A673 (cell line): ENCODE measurements at regions not wholly inside any gene's neighbourhood (a gene's known extent, or its start where the extent isn't known, plus 50 kb on each side); places are given as distances from the start of the nearest gene placed in this dataset.

Experiments used
- BruUV-seq: library from RNA; stranded (reverse); fragments of 400-500 nt; replicated peaks from 2 replicates; lab custom pipeline; 2021; lab: Mats Ljungman, UMichigan
- CTCF ChIA-PET: fragments of 300-600 bp; sonication (Branson Sonifier 250); formaldehyde crosslinking; loops from one replicate; lab custom pipeline; 2022; ENCODE audit warnings: antibody characterized with exemption; lab: Charles Lee
- POLR2A ChIA-PET: fragments of 300-600 bp; sonication (Branson Sonifier 250); formaldehyde crosslinking; loops from one replicate; lab custom pipeline; 2022; ENCODE audit warnings: antibody characterized with exemption; ENCODE audit not compliant: low non-redundant PET; lab: Charles Lee
- DNase-seq: peaks from one replicate; pipeline ENCODE4 v3.0.0-alpha.2; 2015; ENCODE audit warnings: low spot score
- H3K27ac ChIP-seq: fragments of 200-600 bp; sonication (generic); 2 replicates; pipeline ENCODE4 v1.5.1; 2016; ENCODE audit warnings: mixed run types, low read depth, mild to moderate bottlenecking, mixed read lengths, antibody characterized with exemption, low read length; ENCODE audit not compliant: poor library complexity, severe bottlenecking
- H3K27me3 ChIP-seq: fragments of 200-600 bp; sonication (generic); replicated peaks from 2 replicates; pipeline ENCODE4 v1.6.1; 2017; ENCODE audit warnings: mixed run types, low read depth, mild to moderate bottlenecking, mixed read lengths, antibody characterized with exemption, low read length; ENCODE audit not compliant: insufficient read depth, poor library complexity
- H3K36me3 ChIP-seq: fragments of 200-600 bp; sonication (generic); 2 replicates; pipeline ENCODE4 v1.6.1; 2016; ENCODE audit warnings: mixed run types, mild to moderate bottlenecking, mixed read lengths, antibody characterized with exemption, low read length; ENCODE audit not compliant: insufficient read depth, poor library complexity, severe bottlenecking
- H3K4me1 ChIP-seq: fragments of 200-600 bp; sonication (generic); 2 replicates; pipeline ENCODE4 v1.6.1; 2017; ENCODE audit warnings: mixed run types, mild to moderate bottlenecking, mixed read lengths, antibody characterized with exemption, low read length; ENCODE audit not compliant: insufficient read depth, poor library complexity, severe bottlenecking
- H3K4me3 ChIP-seq: fragments of 200-600 bp; sonication (generic); 2 replicates; pipeline ENCODE4 v1.5.1; 2016; ENCODE audit warnings: low read depth, mixed run types, mild to moderate bottlenecking, mixed read lengths, low read length; ENCODE audit not compliant: poor library complexity, severe bottlenecking
- H3K9me3 ChIP-seq: fragments of 200-600 bp; sonication (generic); 2 replicates; pipeline ENCODE4 v1.6.1; 2016; ENCODE audit warnings: mixed run types, low read depth, mild to moderate bottlenecking, mixed read lengths, antibody characterized with exemption, low read length; ENCODE audit not compliant: poor library complexity, severe bottlenecking
- EZH2 ChIP-seq: fragments of 200-600 bp; sonication (generic); IDR thresholded peaks from 2 replicates; pipeline ENCODE4 v1.6.1; 2017; ENCODE audit warnings: borderline replicate concordance, low read depth, mild to moderate bottlenecking, mixed read lengths, antibody characterized with exemption, low read length; ENCODE audit not compliant: poor library complexity, severe bottlenecking
- intact Hi-C: fragments of 100-400 bp; cut with micrococcal nuclease; formaldehyde crosslinking; loops from one replicate; pipeline ENCODE4 v1.10.0; 2022; ENCODE audit not compliant: unreplicated experiment
- TF ChIP-seq, protein P1 (sequence below): fragments of 300-800, 200-600 bp; sonication (generic); conservative IDR thresholded peaks from 2 replicates; pipeline ENCODE4 v1.5.1; 2017; ENCODE audit warnings: low read depth, mild to moderate bottlenecking, antibody characterized with exemption, low read length, moderate library complexity, mixed read lengths

- intact Hi-C loops = loop anchor here (10.0 kb wide), 1 partner anchor 1030 kb away; no protein-coding TSS in a partner anchor
- no peaks in the 10 kb centered on the region for H3K36me3 ChIP-seq
- no peaks in the 10 kb centered on the region for H3K27me3 ChIP-seq
- no peak overlapping the region for H3K27ac ChIP-seq
- H3K9me3 ChIP-seq = no peaks in the 10 kb centered on the region
- H3K4me3 ChIP-seq = no peak overlapping the region
- no peak for DNase-seq
- TF ChIP-seq, protein P1, sequence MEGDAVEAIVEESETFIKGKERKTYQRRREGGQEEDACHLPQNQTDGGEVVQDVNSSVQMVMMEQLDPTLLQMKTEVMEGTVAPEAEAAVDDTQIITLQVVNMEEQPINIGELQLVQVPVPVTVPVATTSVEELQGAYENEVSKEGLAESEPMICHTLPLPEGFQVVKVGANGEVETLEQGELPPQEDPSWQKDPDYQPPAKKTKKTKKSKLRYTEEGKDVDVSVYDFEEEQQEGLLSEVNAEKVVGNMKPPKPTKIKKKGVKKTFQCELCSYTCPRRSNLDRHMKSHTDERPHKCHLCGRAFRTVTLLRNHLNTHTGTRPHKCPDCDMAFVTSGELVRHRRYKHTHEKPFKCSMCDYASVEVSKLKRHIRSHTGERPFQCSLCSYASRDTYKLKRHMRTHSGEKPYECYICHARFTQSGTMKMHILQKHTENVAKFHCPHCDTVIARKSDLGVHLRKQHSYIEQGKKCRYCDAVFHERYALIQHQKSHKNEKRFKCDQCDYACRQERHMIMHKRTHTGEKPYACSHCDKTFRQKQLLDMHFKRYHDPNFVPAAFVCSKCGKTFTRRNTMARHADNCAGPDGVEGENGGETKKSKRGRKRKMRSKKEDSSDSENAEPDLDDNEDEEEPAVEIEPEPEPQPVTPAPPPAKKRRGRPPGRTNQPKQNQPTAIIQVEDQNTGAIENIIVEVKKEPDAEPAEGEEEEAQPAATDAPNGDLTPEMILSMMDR = no peak
- TF ChIP-seq EZH2 = no peak
- no TSS peak for BruUV-seq
- POLR2A ChIA-PET = no interaction called here
- no peaks in the 10 kb centered on the region for H3K4me1 ChIP-seq
- CTCF ChIA-PET = no interaction called here
Observed at GRCh38 chr12:17975239-17975638, 114.8 kb downstream of the RERGL start.

DNA sequence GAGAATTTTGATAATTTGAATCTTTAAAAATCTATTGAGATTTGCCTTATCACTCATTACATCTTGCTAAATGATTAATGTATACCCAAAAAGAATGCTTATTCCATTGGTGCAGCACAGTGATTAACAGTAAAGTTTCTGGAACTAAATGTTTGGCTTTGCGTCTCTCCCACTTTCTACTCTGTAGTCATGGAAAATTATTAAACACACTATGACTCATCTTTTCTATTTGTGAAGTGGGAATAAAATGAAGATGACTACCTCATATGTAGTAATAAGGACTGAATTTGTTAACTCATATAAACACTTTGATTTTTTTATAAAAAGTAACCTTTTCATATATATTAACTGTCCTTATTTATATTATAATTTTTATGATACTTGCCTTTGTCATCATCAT lies 118.1 kb downstream of the RERGL start:
- Histone ChIP-seq H3K4me3 (no peak overlapping the region), H3K4me1 (no peaks in the 10 kb centered on the region), H3K27me3 (no peaks in the 10 kb centered on the region), H3K9me3 (no peaks in the 10 kb centered on the region), H3K27ac (no peak overlapping the region), H3K36me3 (no peaks in the 10 kb centered on the region)
- CTCF ChIA-PET = no interaction called here
- DNase-seq = no peak
- no TSS peak for BruUV-seq
- POLR2A ChIA-PET = no interaction called here
- no peak for TF ChIP-seq EZH2
- TF ChIP-seq, protein P1 = no peak
- intact Hi-C loops = loop anchor here (5.0 to 10.0 kb wide), 2 partner anchors 1027 to 1245 kb away; no protein-coding TSS in a partner anchor

- Histone ChIP-seq H3K9me3 (no peaks in the 10 kb centered on the region), H3K4me3 (no peak overlapping the region), H3K27ac (no peak overlapping the region), H3K4me1 (no peaks in the 10 kb centered on the region), H3K27me3 (no peaks in the 10 kb centered on the region), H3K36me3 (no peaks in the 10 kb centered on the region)
- no TSS peak for BruUV-seq
- CTCF ChIA-PET = no interaction called here
- POLR2A ChIA-PET = interaction anchor here (0.7 to 0.8 kb wide), 2 partner anchors 436 to 1469 kb away, joined by 3 to 4 read pairs; no protein-coding TSS in a partner anchor
- no peak for TF ChIP-seq EZH2
- TF ChIP-seq, protein P1 = no peak
- DNase-seq = no peak
- intact Hi-C loops = no loop called here
Observed at GRCh38 chr12:17954788-17955187, 135.2 kb downstream of the RERGL start.
